HEK293T (cell line): ENCODE measurements at regions not wholly inside any gene's neighbourhood (a gene's known extent, or its start where the extent isn't known, plus 50 kb on each side); places are given as distances from the start of the nearest gene placed in this dataset.

Source experiments
- CTCF ChIA-PET: fragments of 350-600 bp; formaldehyde crosslinking; extraction: SDS; loops from one replicate; lab custom pipeline; 2021; ENCODE audit warnings: antibody characterized with exemption, inconsistent platforms; lab: Yijun Ruan, JAX
- POLR2A ChIA-PET: fragments of 350-600 bp; formaldehyde crosslinking; extraction: SDS; loops from one replicate; lab custom pipeline; 2020; ENCODE audit warnings: antibody characterized with exemption, inconsistent platforms; lab: Yijun Ruan, JAX
- DNase-seq: peaks from one replicate; pipeline ENCODE4 v3.0.0; 2012; ENCODE audit warnings: mixed read lengths; ENCODE audit errors: extremely low spot score
- ARNT ChIP-seq: fragments of 450-650 bp; IDR thresholded peaks from 2 replicates; pipeline ENCODE4 v1.6.1; 2017; ENCODE audit warnings: mild to moderate bottlenecking
- BHLHE40 ChIP-seq: fragments of 450-650 bp; IDR thresholded peaks from 2 replicates; pipeline ENCODE4 v1.6.1; 2016; ENCODE audit warnings: mild to moderate bottlenecking, moderate library complexity, borderline replicate concordance
- CTBP1 ChIP-seq: fragments of 450-650 bp; IDR thresholded peaks from 2 replicates; pipeline ENCODE4 v1.6.1; 2016; ENCODE audit warnings: borderline replicate concordance
- ELF4 ChIP-seq: fragments of 450-650 bp; IDR thresholded peaks from 2 replicates; pipeline ENCODE4 v1.6.1; 2017; ENCODE audit warnings: antibody characterized with exemption
- FOXA1 ChIP-seq: fragments of 450-650 bp; IDR thresholded peaks from 2 replicates; pipeline ENCODE4 v1.6.1; 2016; ENCODE audit warnings: mild to moderate bottlenecking
- FOXK2 ChIP-seq: fragments of 450-650 bp; IDR thresholded peaks from 2 replicates; pipeline ENCODE4 v1.6.1; 2016; ENCODE audit warnings: mild to moderate bottlenecking
- FOXM1 ChIP-seq: fragments of 450-650 bp; IDR thresholded peaks from 2 replicates; pipeline ENCODE4 v1.6.1; 2017; ENCODE audit warnings: mild to moderate bottlenecking, borderline replicate concordance
- HDGF ChIP-seq: fragments of 450-650 bp; IDR thresholded peaks from 2 replicates; pipeline ENCODE4 v1.6.1; 2017; ENCODE audit warnings: antibody characterized with exemption, borderline replicate concordance
- L3MBTL2 ChIP-seq: fragments of 450-650 bp; conservative IDR thresholded peaks from 2 replicates; pipeline ENCODE4 v1.6.1; 2016; ENCODE audit warnings: mild to moderate bottlenecking
- LEF1 ChIP-seq: fragments of 450-650 bp; IDR thresholded peaks from 2 replicates; pipeline ENCODE4 v1.6.1; 2017; ENCODE audit warnings: mild to moderate bottlenecking, borderline replicate concordance
- NFRKB ChIP-seq: fragments of 450-650 bp; IDR thresholded peaks from 2 replicates; pipeline ENCODE4 v1.6.1; 2016; ENCODE audit warnings: mild to moderate bottlenecking, moderate library complexity
- SP1 ChIP-seq: fragments of 450-650 bp; IDR thresholded peaks from 2 replicates; pipeline ENCODE4 v1.6.1; 2017
- SUZ12 ChIP-seq: fragments of 450-650 bp; IDR thresholded peaks from 2 replicates; pipeline ENCODE4 v1.6.1; 2016; ENCODE audit warnings: mild to moderate bottlenecking
- TARDBP ChIP-seq: fragments of 450-650 bp; IDR thresholded peaks from 2 replicates; pipeline ENCODE4 v1.6.1; 2016
- ZNF384 ChIP-seq: fragments of 450-650 bp; IDR thresholded peaks from 2 replicates; pipeline ENCODE4 v1.6.1; 2016
- TF ChIP-seq, protein P1 (sequence below): fragments of 450-650 bp; IDR thresholded peaks from 2 replicates; pipeline ENCODE4 v1.6.1; 2016

GRCh38 chr18:68316636-68317035 is 398.3 kb downstream of the TMX3 start:
- no peak for DNase-seq
- CTCF ChIA-PET: no interaction called here
- no peak for TF ChIP-seq LEF1
- no peak for TF ChIP-seq ELF4
- TF ChIP-seq CTBP1: no peak
- TF ChIP-seq FOXK2: no peak
- no peak for TF ChIP-seq FOXM1
- no peak for TF ChIP-seq FOXA1
- TF ChIP-seq SUZ12: no peak

GRCh38 chr18:68314403-68314802 is 400.5 kb downstream of the TMX3 start:
- TF ChIP-seq, protein P1, sequence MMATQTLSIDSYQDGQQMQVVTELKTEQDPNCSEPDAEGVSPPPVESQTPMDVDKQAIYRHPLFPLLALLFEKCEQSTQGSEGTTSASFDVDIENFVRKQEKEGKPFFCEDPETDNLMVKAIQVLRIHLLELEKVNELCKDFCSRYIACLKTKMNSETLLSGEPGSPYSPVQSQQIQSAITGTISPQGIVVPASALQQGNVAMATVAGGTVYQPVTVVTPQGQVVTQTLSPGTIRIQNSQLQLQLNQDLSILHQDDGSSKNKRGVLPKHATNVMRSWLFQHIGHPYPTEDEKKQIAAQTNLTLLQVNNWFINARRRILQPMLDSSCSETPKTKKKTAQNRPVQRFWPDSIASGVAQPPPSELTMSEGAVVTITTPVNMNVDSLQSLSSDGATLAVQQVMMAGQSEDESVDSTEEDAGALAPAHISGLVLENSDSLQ: no peak
- no peak for TF ChIP-seq FOXK2
- TF ChIP-seq SP1: no peak
- no peak for TF ChIP-seq ELF4
- no peak for TF ChIP-seq L3MBTL2
- no peak for TF ChIP-seq NFRKB
- TF ChIP-seq CTBP1: no peak
- no peak for TF ChIP-seq HDGF
- no peak for TF ChIP-seq SUZ12
- TF ChIP-seq TARDBP: no peak
- TF ChIP-seq ARNT: no peak
- TF ChIP-seq ZNF384: no peak
- TF ChIP-seq FOXM1: no peak
- no peak for TF ChIP-seq BHLHE40
- TF ChIP-seq LEF1: no peak
- no peak for TF ChIP-seq FOXA1
- DNase-seq: no peak
- ChIA-PET CTCF (no interaction called here), POLR2A (no interaction called here)

More at GRCh38 chr18:68316636-68317035, 398.3 kb downstream of the TMX3 start:
- POLR2A ChIA-PET: no interaction called here

- no peak for DNase-seq
- CTCF ChIA-PET: no interaction called here
- POLR2A ChIA-PET: no interaction called here
Observed at GRCh38 chr18:68301441-68301840, 413.5 kb downstream of the TMX3 start.

GRCh38 chr18:68299906-68300305 is 415.0 kb downstream of the TMX3 start:
- no peak for DNase-seq

More at GRCh38 chr18:68301441-68301840, 413.5 kb downstream of the TMX3 start:
- TF ChIP-seq L3MBTL2: no peak
- TF ChIP-seq LEF1: no peak
- TF ChIP-seq CTBP1: no peak
- TF ChIP-seq NFRKB: no peak
- TF ChIP-seq ELF4: no peak
- TF ChIP-seq ZNF384: no peak
- TF ChIP-seq BHLHE40: no peak
- no peak for TF ChIP-seq TARDBP
- no peak for TF ChIP-seq FOXA1
- TF ChIP-seq FOXM1: no peak
- TF ChIP-seq FOXK2: no peak
- no peak for TF ChIP-seq HDGF
- TF ChIP-seq, protein P1: no peak

DNA sequence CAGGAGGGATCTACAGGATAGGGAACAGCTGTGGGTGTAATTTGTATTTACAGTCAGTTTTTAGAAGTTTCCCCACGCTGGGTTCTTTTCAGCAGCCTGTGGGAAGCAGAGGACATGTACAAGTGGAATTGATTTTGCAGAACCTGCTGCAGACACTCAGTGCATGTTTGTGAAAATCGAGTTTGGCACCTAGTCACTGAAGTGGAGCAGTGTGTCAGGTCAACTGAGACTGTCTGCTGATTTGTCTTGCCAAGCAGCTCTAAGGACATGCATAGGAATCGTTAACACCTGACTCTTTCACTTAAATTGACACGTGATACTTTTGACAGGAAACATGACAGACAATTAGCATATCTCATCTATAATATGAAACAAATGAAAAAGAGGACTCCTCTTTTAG is 416.6 kb downstream of the TMX3 start:
- no peak for TF ChIP-seq NFRKB
- TF ChIP-seq TARDBP: no peak
- no peak for TF ChIP-seq BHLHE40
- TF ChIP-seq CTBP1: no peak
- ChIA-PET POLR2A (no interaction called here), CTCF (no interaction called here)
- DNase-seq: no peak

More at GRCh38 chr18:68299906-68300305, 415.0 kb downstream of the TMX3 start:
- POLR2A ChIA-PET: no interaction called here
- CTCF ChIA-PET: no interaction called here
- TF ChIP-seq HDGF (no peak), NFRKB (no peak), ARNT (no peak), SP1 (no peak), LEF1 (no peak), SUZ12 (no peak), ZNF384 (no peak), FOXM1 (no peak), L3MBTL2 (no peak), FOXK2 (no peak)

- no peak for TF ChIP-seq ZNF384
- no peak for TF ChIP-seq SP1
- no peak for TF ChIP-seq LEF1
- TF ChIP-seq, protein P1: no peak
- TF ChIP-seq FOXK2: no peak
- TF ChIP-seq TARDBP: no peak
- no peak for DNase-seq
- POLR2A ChIA-PET: no interaction called here
- CTCF ChIA-PET: no interaction called here
Observed at GRCh38 chr18:68288408-68288807, 426.5 kb downstream of the TMX3 start.
